ENCODE measurements at regions not wholly inside any gene's neighbourhood (a gene's known extent, or its start where the extent isn't known, plus 50 kb on each side); places are given as distances from the start of the nearest gene placed in this dataset.

DNA sequence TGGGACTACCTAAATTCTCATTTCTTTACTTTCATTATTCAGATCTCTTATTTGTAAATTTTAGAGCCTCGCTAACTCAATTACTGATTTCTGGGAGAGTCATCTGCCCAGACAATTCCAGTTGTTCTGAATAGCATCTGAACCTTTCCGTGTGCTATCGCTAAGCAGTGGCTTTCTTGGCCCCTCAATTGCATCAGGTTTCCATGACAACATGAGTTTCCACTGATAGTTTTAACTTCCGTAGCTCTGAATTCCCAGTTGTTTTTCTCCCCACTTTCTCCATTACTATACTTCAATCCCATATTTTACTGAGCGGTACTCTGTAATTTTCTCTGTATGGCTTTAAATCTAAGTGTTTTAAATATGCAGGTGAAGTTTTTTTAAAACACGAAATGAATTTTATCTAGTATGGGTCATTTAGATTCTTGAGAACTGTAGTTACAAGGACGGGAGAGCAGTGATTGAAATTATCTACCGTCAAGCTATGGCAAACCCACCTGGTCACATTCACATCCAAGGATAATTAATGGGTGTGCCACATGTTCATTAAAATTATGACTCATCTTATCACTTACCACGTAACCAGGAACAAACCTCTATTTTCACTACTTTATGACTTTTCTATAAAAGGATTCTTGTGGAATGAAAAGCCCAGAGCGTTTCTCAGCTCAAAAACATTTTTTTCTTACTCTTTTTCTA, 223.5 kb upstream of the PCSK5 start:
- 60% methylated on average over 1 of the region's 10 CpGs; no CpG with 5 or more reads in 1 of the 2 experiments for WGBS, 2 experiments (ENCODE audit: extremely low coverage in 2 of 2, insufficient read length in 1 of 2)
- TF ChIP-seq POLR2A (IDR thresholded peaks at IDR 0.05; ENCODE audit: low read depth, low read length) (no peak), CHD1 (IDR thresholded peaks at IDR 0.05; ENCODE audit: low read depth, low read length) (no peak)
- Histone ChIP-seq H3K9me3 (ENCODE audit: control insufficient read depth, insufficient read depth, low read length) (no peaks in the 10 kb centered on the region), H4K20me1 (ENCODE audit: insufficient read depth, low read length) (no peaks in the 10 kb centered on the region), H3K79me1 (ENCODE audit: low read depth in 1 of 2, low read length in 2 of 2) (no peaks in the 10 kb centered on the region), H3K4ac (ENCODE audit: low read depth, low read length) (no peak overlapping the region), H2BK5ac (ENCODE audit: low read depth, low read length, poor library complexity, severe bottlenecking) (no peak overlapping the region), H3K27ac (ENCODE audit: insufficient read depth, low read length) (no peak overlapping the region), H3K18ac (ENCODE audit: low read depth, low read length) (no peak overlapping the region), H3K4me1 (ENCODE audit: control insufficient read depth, insufficient read depth, low read length) (no peaks in the 10 kb centered on the region), H3K14ac (replicated peaks; ENCODE audit: low read depth, low read length) (no peak overlapping the region), H2AK5ac (ENCODE audit: low read depth, low read length) (no peak overlapping the region), H3K4me2 (ENCODE audit: low read depth, low read length) (no peak overlapping the region), H2AFZ (replicated peaks; ENCODE audit: low read length, poor library complexity) (no peak overlapping the region), H3K9me1 (ENCODE audit: insufficient read depth, low read length) (no peaks in the 10 kb centered on the region), H4K5ac (ENCODE audit: low read depth, low read length) (no peak overlapping the region), H4K8ac (ENCODE audit: low read depth in 2 of 2, low read length in 2 of 2) (no peak overlapping the region), H3K36me3 (ENCODE audit: control insufficient read depth, insufficient read depth, low read length) (no peaks in the 10 kb centered on the region), H2BK120ac (ENCODE audit: low read depth, low read length) (no peak overlapping the region), H2BK15ac (ENCODE audit: low read depth, low read length) (no peak overlapping the region), H3K56ac (ENCODE audit: extremely low read depth, insufficient read depth, low read length) (no peak overlapping the region), H2AK9ac (replicated peaks; ENCODE audit: low read depth, low read length, poor library complexity) (no peak overlapping the region), H3K4me3 (ENCODE audit: insufficient read depth, low read depth, low read length) (no peak overlapping the region), H2BK20ac (ENCODE audit: low read depth, low read length) (no peak overlapping the region), H3K23ac (ENCODE audit: low read depth, low read length) (no peak overlapping the region), H3K27me3 (ENCODE audit: control insufficient read depth, insufficient read depth, low read length) (no peaks in the 10 kb centered on the region), H4K91ac (ENCODE audit: insufficient read depth, low read depth, low read length) (no peak overlapping the region), H3K9ac (ENCODE audit: low read depth, low read length) (no peak overlapping the region)
- dilution Hi-C loops (cut with HindIII; ENCODE audit: low sequenced_read_pairs, unreplicated experiment) = no loop called here
- in situ Hi-C loops (cut with MboI; ENCODE audit: low sequenced_read_pairs) = no loop called here
- ATAC-seq (ENCODE audit: low read depth) (no peak), DNase-seq (no peak)
- CTCF ChIA-PET = no interaction called here
- intact Hi-C loops (cut with micrococcal nuclease) = no loop called here
- no TSS peak for BruUV-seq (replicated peaks)
- POLR2A ChIA-PET (ENCODE audit: unreplicated experiment) = no interaction called here
